ENCODE measurements at regions not wholly inside any gene's neighbourhood (a gene's known extent, or its start where the extent isn't known, plus 50 kb on each side); places are given as distances from the start of the nearest gene placed in this dataset.
"Not testable (repeated sequence)": the region's sequence is repeated elsewhere in the genome, so short reads cannot be mapped to it uniquely, and the experiment has no call there.

- H3K36me3 ChIP-seq (ENCODE audit: low read depth) = no peaks in the 10 kb centered on the region
- H3K4me1 ChIP-seq (ENCODE audit: insufficient read depth, poor library complexity, severe bottlenecking) = no peaks in the 10 kb centered on the region
- peaks cover 8% of the 10 kb centered on the region for H3K27me3 ChIP-seq (ENCODE audit: insufficient read depth, poor library complexity, severe bottlenecking)
- H3K9me3 ChIP-seq (ENCODE audit: severe bottlenecking) = no peaks in the 10 kb centered on the region
- H3K27ac ChIP-seq (ENCODE audit: poor library complexity, severe bottlenecking) = no peak overlapping the region
- no peak for TF ChIP-seq CTCF (IDR thresholded peaks at IDR 0.05; ENCODE audit: poor library complexity, severe bottlenecking)
- no peak overlapping the region for H3K4me3 ChIP-seq (ENCODE audit: severe bottlenecking)
- ATAC-seq (ENCODE audit: low read depth) (no peak), DNase-seq (ENCODE audit: low spot score) (peak; percentile 48)
Measured at GRCh38 chr15:75782926-75783325, 60.3 kb upstream of the UBE2Q2 start.

- H3K4me3 ChIP-seq (ENCODE audit: severe bottlenecking); H3K27me3 ChIP-seq (ENCODE audit: insufficient read depth, poor library complexity, severe bottlenecking); H3K36me3 ChIP-seq (ENCODE audit: low read depth); H3K27ac ChIP-seq (ENCODE audit: poor library complexity, severe bottlenecking); H3K9me3 ChIP-seq (ENCODE audit: severe bottlenecking); H3K4me1 ChIP-seq (ENCODE audit: insufficient read depth, poor library complexity, severe bottlenecking); ATAC-seq (ENCODE audit: low read depth): not testable (repeated sequence)
- DNase-seq (ENCODE audit: low spot score) = peak; percentile 33
Measured at GRCh38 chr15:75780995-75781394, 62.3 kb upstream of the UBE2Q2 start.

GRCh38 chr15:75779504-75779903 lies 63.7 kb upstream of the UBE2Q2 start:
- Histone ChIP-seq H3K27me3 (ENCODE audit: insufficient read depth, poor library complexity, severe bottlenecking) (no peaks in the 10 kb centered on the region), H3K4me1 (ENCODE audit: insufficient read depth, poor library complexity, severe bottlenecking) (peaks cover 7% of the 10 kb centered on the region), H3K4me3 (ENCODE audit: severe bottlenecking) (no peak overlapping the region), H3K36me3 (ENCODE audit: low read depth) (no peaks in the 10 kb centered on the region), H3K9me3 (ENCODE audit: severe bottlenecking) (no peaks in the 10 kb centered on the region), H3K27ac (ENCODE audit: poor library complexity, severe bottlenecking) (no peak overlapping the region)
- DNase-seq (ENCODE audit: low spot score) (peak; percentile 61), ATAC-seq (ENCODE audit: low read depth) (no peak)
- TF ChIP-seq CTCF (IDR thresholded peaks at IDR 0.05; ENCODE audit: poor library complexity, severe bottlenecking) = no peak

GRCh38 chr15:75776871-75777610 lies 64.4 kb upstream of the CSPG4 start:
- H3K36me3 ChIP-seq (ENCODE audit: low read depth); H3K4me1 ChIP-seq (ENCODE audit: insufficient read depth, poor library complexity, severe bottlenecking); H3K27ac ChIP-seq (ENCODE audit: poor library complexity, severe bottlenecking); DNase-seq (ENCODE audit: low spot score); H3K9me3 ChIP-seq (ENCODE audit: severe bottlenecking); H3K27me3 ChIP-seq (ENCODE audit: insufficient read depth, poor library complexity, severe bottlenecking); H3K4me3 ChIP-seq (ENCODE audit: severe bottlenecking); ATAC-seq (ENCODE audit: low read depth): not testable (repeated sequence)

GRCh38 chr15:75776065-75776423 lies 63.4 kb upstream of the CSPG4 start:
- Histone ChIP-seq H3K27me3 (ENCODE audit: insufficient read depth, poor library complexity, severe bottlenecking) (no peaks in the 10 kb centered on the region), H3K9me3 (ENCODE audit: severe bottlenecking) (no peaks in the 10 kb centered on the region), H3K4me3 (ENCODE audit: severe bottlenecking) (no peak overlapping the region), H3K36me3 (ENCODE audit: low read depth) (no peaks in the 10 kb centered on the region), H3K4me1 (ENCODE audit: insufficient read depth, poor library complexity, severe bottlenecking) (peaks cover 7% of the 10 kb centered on the region), H3K27ac (ENCODE audit: poor library complexity, severe bottlenecking) (no peak overlapping the region)
- TF ChIP-seq CTCF (IDR thresholded peaks at IDR 0.05; ENCODE audit: poor library complexity, severe bottlenecking) = no peak
- no peak for ATAC-seq (ENCODE audit: low read depth)
- no peak for DNase-seq (ENCODE audit: low spot score)

All from RWPE2 (cell line).